Activated CD8-positive, alpha-beta T cell treated with anti-CD3 and anti-CD28 coated beads, Interleukin-2, amount 10 ng/mL, durations not matched to agents 7 days and 5 days (primary cell): ENCODE measurements at regions not wholly inside any gene's neighbourhood (a gene's known extent, or its start where the extent isn't known, plus 50 kb on each side); places are given as distances from the start of the nearest gene placed in this dataset.
"Not testable (repeated sequence)": the region's sequence is repeated elsewhere in the genome, so short reads cannot be mapped to it uniquely, and the experiment has no call there.

ENCODE experiments used
- ATAC-seq: fragments of 150-1000 bp; cut with Tn5 transposase; one replicate; pipeline ENCODE4 v1.10.0; 2021; ENCODE audit warnings: moderate library complexity
- CTCF ChIA-PET: fragments of 350-600 bp; sonication (Branson Sonifier 250); formaldehyde crosslinking; loops from one replicate; lab custom pipeline; 2021; ENCODE audit warnings: antibody characterized with exemption; lab: Charles Lee
- POLR2A ChIA-PET: fragments of 350-600 bp; sonication (Branson Sonifier 250); formaldehyde crosslinking; loops from one replicate; lab custom pipeline; 2021; ENCODE audit warnings: antibody characterized with exemption; lab: Charles Lee
- DNase-seq: peaks from one replicate; pipeline ENCODE4 v3.0.0-alpha.2; 2020
- H3K27ac Mint-ChIP-seq: one replicate; pipeline ENCODE4 v1.8.0; 2021; ENCODE audit warnings: mild to moderate bottlenecking, mixed read lengths
- H3K27me3 Mint-ChIP-seq: one replicate; pipeline ENCODE4 v1.8.0; 2021; ENCODE audit warnings: low read depth, mixed read lengths
- H3K36me3 Mint-ChIP-seq: one replicate; pipeline ENCODE4 v1.8.0; 2021; ENCODE audit warnings: low read depth, mixed read lengths
- H3K4me1 Mint-ChIP-seq: one replicate; pipeline ENCODE4 v1.8.0; 2021; ENCODE audit warnings: low read depth, mixed read lengths
- H3K4me3 Mint-ChIP-seq: one replicate; pipeline ENCODE4 v1.8.0; 2021; ENCODE audit warnings: mild to moderate bottlenecking, mixed read lengths
- H3K9me3 Mint-ChIP-seq: one replicate; pipeline ENCODE4 v1.8.0; 2022; ENCODE audit warnings: mixed read lengths; ENCODE audit not compliant: insufficient read depth

GRCh38 chr2:193467276-193467987, 1272.7 kb upstream of the TMEFF2 start:
- peaks cover 10% of the 10 kb centered on the region for H3K4me1 Mint-ChIP-seq
- no peaks in the 10 kb centered on the region for H3K27me3 Mint-ChIP-seq
- no peak overlapping the region for H3K4me3 Mint-ChIP-seq
- POLR2A ChIA-PET = no interaction called here
- ATAC-seq = no peak
- H3K9me3 Mint-ChIP-seq = no peaks in the 10 kb centered on the region
- H3K36me3 Mint-ChIP-seq = no peaks in the 10 kb centered on the region
- H3K27ac Mint-ChIP-seq = no peak overlapping the region
- CTCF ChIA-PET = no interaction called here
- no peak for DNase-seq

- POLR2A ChIA-PET = no interaction called here
- H3K4me3 Mint-ChIP-seq = no peak overlapping the region
- DNase-seq = no peak
- no peak for ATAC-seq
- CTCF ChIA-PET = no interaction called here
- no peaks in the 10 kb centered on the region for H3K27me3 Mint-ChIP-seq
- no peaks in the 10 kb centered on the region for H3K36me3 Mint-ChIP-seq
- no peak overlapping the region for H3K27ac Mint-ChIP-seq
- H3K4me1 Mint-ChIP-seq = no peaks in the 10 kb centered on the region
- H3K9me3 Mint-ChIP-seq = no peaks in the 10 kb centered on the region
These were observed 1268.3 kb upstream of the TMEFF2 start for GRCh38 chr2:193463011-193463410.

- no peaks in the 10 kb centered on the region for H3K4me1 Mint-ChIP-seq
- H3K27me3 Mint-ChIP-seq = no peaks in the 10 kb centered on the region
- H3K9me3 Mint-ChIP-seq = no peaks in the 10 kb centered on the region
- CTCF ChIA-PET = no interaction called here
- no peak overlapping the region for H3K27ac Mint-ChIP-seq
- no peak for DNase-seq
- POLR2A ChIA-PET = no interaction called here
- H3K36me3 Mint-ChIP-seq = no peaks in the 10 kb centered on the region
- H3K4me3 Mint-ChIP-seq = no peak overlapping the region
- ATAC-seq = no peak
These were observed 1267.7 kb upstream of the TMEFF2 start for GRCh38 chr2:193462411-193462810.

GRCh38 chr2:193461431-193461934, 1266.8 kb upstream of the TMEFF2 start:
- Mint-ChIP-seq H3K4me3 (no peak overlapping the region), H3K36me3 (no peaks in the 10 kb centered on the region), H3K27ac (no peak overlapping the region), H3K27me3 (no peaks in the 10 kb centered on the region), H3K4me1 (no peaks in the 10 kb centered on the region), H3K9me3 (no peaks in the 10 kb centered on the region)
- DNase-seq (no peak), ATAC-seq (no peak)
- POLR2A ChIA-PET = no interaction called here
- CTCF ChIA-PET = no interaction called here

GRCh38 chr2:193446967-193447366, 1252.2 kb upstream of the TMEFF2 start:
- POLR2A ChIA-PET = no interaction called here
- no peak for DNase-seq

DNA sequence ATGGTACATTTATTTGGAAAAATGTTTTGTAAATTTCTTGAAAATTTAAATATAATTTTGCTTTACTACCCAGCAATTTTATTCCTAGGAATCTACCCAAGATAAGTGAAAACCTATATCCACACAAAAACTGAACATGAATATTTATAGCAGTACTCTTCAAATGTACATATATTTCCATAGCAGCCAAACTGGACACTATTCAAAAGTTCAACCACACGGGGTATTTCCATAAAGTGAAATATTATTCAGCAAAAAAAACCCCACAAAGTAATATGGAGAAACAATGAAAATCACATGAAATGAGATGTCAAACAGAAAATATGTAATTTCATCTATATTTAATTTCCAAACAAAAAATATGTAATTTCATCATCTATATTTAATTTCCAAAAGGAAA, 1247.6 kb upstream of the TMEFF2 start:
- Mint-ChIP-seq H3K4me3 (no peak overlapping the region), H3K36me3 (no peaks in the 10 kb centered on the region), H3K4me1 (no peaks in the 10 kb centered on the region), H3K27ac (no peak overlapping the region), H3K27me3 (no peaks in the 10 kb centered on the region), H3K9me3 (no peaks in the 10 kb centered on the region)
- no peak for DNase-seq
- ChIA-PET POLR2A (no interaction called here), CTCF (no interaction called here)
- ATAC-seq = no peak

More at GRCh38 chr2:193446967-193447366, 1252.2 kb upstream of the TMEFF2 start:
- CTCF ChIA-PET = no interaction called here
- no peak for ATAC-seq
- Mint-ChIP-seq H3K4me1 (no peaks in the 10 kb centered on the region), H3K36me3 (no peaks in the 10 kb centered on the region), H3K9me3 (no peaks in the 10 kb centered on the region), H3K27me3 (no peaks in the 10 kb centered on the region), H3K27ac (no peak overlapping the region), H3K4me3 (no peak overlapping the region)

DNA sequence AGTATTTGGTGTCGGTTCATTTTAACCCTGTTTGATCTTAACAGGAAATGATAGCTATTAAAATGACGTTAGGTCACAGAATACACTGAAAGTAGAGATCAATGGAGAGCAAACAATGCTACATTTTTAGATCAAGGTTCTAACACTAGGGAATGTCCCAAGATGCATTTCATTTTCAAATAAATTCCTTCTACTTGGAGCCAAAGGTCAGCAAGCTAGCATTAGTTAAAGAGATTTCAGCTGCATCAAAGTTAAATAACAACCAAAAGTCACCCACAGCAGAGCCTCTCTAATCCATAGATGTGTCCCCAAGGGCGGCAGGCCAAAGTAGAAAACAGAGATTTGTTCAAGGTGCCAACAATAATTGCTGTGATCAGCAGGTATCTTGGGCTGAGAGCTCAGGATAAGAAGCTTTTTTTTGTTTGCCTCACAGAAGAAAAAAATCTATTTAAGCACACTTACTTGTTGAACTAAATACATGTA, 1233.6 kb upstream of the TMEFF2 start:
- DNase-seq = no peak
- no peak for ATAC-seq
- no peaks in the 10 kb centered on the region for H3K4me1 Mint-ChIP-seq
- H3K4me3 Mint-ChIP-seq = no peak overlapping the region
- no peak overlapping the region for H3K27ac Mint-ChIP-seq
- no peaks in the 10 kb centered on the region for H3K9me3 Mint-ChIP-seq
- H3K36me3 Mint-ChIP-seq = no peaks in the 10 kb centered on the region
- POLR2A ChIA-PET = interaction anchor here (0.6 kb wide), 1 partner anchor 9 kb away, joined by 3 read pairs; no protein-coding TSS in a partner anchor
- CTCF ChIA-PET = no interaction called here
- H3K27me3 Mint-ChIP-seq = no peaks in the 10 kb centered on the region

- H3K9me3 Mint-ChIP-seq, CTCF ChIA-PET, H3K36me3 Mint-ChIP-seq, ATAC-seq, POLR2A ChIA-PET, DNase-seq, H3K4me3 Mint-ChIP-seq, H3K27me3 Mint-ChIP-seq, H3K27ac Mint-ChIP-seq, H3K4me1 Mint-ChIP-seq: not testable (repeated sequence)
These were observed 1217.6 kb upstream of the TMEFF2 start for GRCh38 chr2:193412368-193412767.

GRCh38 chr2:193409951-193410350, 1215.2 kb upstream of the TMEFF2 start:
- peaks cover 6% of the 10 kb centered on the region for H3K9me3 Mint-ChIP-seq
- no peak overlapping the region for H3K4me3 Mint-ChIP-seq
- DNase-seq = no peak
- H3K27me3 Mint-ChIP-seq = no peaks in the 10 kb centered on the region
- no peaks in the 10 kb centered on the region for H3K4me1 Mint-ChIP-seq
- ATAC-seq = no peak
- ChIA-PET POLR2A (no interaction called here), CTCF (no interaction called here)
- H3K36me3 Mint-ChIP-seq = no peaks in the 10 kb centered on the region
- no peak overlapping the region for H3K27ac Mint-ChIP-seq

DNA sequence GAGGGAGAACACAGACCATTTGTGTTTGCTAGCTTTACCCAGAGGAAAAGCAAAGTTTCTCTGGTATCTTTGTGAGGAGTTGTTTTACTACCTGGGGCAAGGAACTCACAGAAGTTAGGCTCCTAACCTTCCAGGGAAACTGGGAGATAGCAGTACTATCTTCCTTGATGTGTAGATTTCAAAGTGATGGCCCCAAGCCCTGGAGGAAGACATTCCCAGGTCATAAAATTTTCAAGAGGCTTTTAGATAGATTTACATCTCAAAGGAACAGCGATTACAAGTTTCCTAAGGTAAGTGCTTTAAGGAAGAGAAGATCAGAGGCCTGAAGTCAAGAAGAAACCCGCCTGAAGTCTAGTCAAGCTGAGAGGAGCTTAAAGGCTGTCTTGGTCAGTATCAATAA, 1187.8 kb upstream of the TMEFF2 start:
- Mint-ChIP-seq H3K4me1 (no peaks in the 10 kb centered on the region), H3K27ac (no peak overlapping the region), H3K27me3 (no peaks in the 10 kb centered on the region), H3K36me3 (no peaks in the 10 kb centered on the region), H3K9me3 (no peaks in the 10 kb centered on the region), H3K4me3 (no peak overlapping the region)
- ChIA-PET POLR2A (no interaction called here), CTCF (no interaction called here)
- no peak for ATAC-seq
- no peak for DNase-seq

GRCh38 chr2:193377789-193378188, 1183.1 kb upstream of the TMEFF2 start:
- POLR2A ChIA-PET = no interaction called here

DNA sequence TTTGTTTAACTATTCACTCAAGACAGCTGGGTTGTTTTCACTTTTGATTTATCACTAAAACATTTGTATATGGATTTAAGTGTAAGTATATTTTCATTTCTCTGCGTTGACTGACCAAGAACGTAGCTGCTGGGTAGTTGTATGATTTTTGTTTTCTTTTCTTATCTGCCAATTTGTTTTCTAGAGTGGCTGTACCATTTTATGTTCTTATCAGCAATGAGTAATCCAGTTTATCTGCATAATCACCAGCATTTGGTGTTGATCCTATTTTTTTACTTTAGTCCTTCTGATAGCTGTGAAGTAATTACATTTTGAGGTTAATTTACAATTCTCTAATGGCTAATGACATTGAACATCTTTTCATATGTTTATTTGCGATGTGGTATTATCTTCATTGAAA, 1178.4 kb upstream of the TMEFF2 start:
- no peak overlapping the region for H3K4me3 Mint-ChIP-seq
- ChIA-PET CTCF (no interaction called here), POLR2A (no interaction called here)

More at GRCh38 chr2:193377789-193378188, 1183.1 kb upstream of the TMEFF2 start:
- no peak overlapping the region for H3K4me3 Mint-ChIP-seq
- no peak overlapping the region for H3K27ac Mint-ChIP-seq
- ATAC-seq (no peak), DNase-seq (no peak)
- H3K36me3 Mint-ChIP-seq = no peaks in the 10 kb centered on the region
- CTCF ChIA-PET = no interaction called here
- no peaks in the 10 kb centered on the region for H3K9me3 Mint-ChIP-seq
- no peaks in the 10 kb centered on the region for H3K4me1 Mint-ChIP-seq
- no peaks in the 10 kb centered on the region for H3K27me3 Mint-ChIP-seq

More for the DNA sequence above, 1178.4 kb upstream of the TMEFF2 start:
- H3K27ac Mint-ChIP-seq = no peak overlapping the region
- H3K27me3 Mint-ChIP-seq = no peaks in the 10 kb centered on the region
- no peak for DNase-seq
- H3K4me1 Mint-ChIP-seq = no peaks in the 10 kb centered on the region
- H3K36me3 Mint-ChIP-seq = no peaks in the 10 kb centered on the region
- ATAC-seq = no peak
- H3K9me3 Mint-ChIP-seq = no peaks in the 10 kb centered on the region
